HG03045 (cell line): ENCODE measurements at regions not wholly inside any gene's neighbourhood (a gene's known extent, or its start where the extent isn't known, plus 50 kb on each side); places are given as distances from the start of the nearest gene placed in this dataset.

Source experiments
- ATAC-seq: cut with Tn5 transposase; IDR thresholded peaks from one replicate; pipeline ENCODE4 v1.9.1; 2021; ENCODE audit warnings: mild to moderate bottlenecking, moderate library complexity; ENCODE audit not compliant: unreplicated experiment

- no peak for ATAC-seq
Measured at GRCh38 chr12:61846765-61847164, 413.4 kb upstream of the USP15 start.

- ATAC-seq = no peak
Measured at GRCh38 chr12:61848893-61849292, 411.3 kb upstream of the USP15 start.

DNA sequence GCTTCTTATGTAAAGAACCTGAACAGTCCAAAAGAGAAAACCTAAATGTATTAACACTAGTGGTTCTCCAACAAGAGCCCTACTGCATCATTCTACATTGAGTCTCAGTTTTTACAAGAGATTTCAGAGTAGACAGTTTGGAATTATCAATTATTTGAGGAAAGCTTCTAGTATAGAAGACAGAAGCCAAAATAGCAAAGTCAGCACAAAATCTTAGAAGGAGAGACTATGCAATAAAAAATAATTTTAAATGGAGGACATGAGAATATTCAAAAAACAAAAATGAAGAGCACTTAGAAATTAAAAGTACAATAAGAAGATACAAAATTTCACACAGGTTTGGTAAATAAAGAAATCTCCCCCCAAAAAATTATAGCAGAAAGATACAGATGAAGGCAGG is 406.3 kb upstream of the USP15 start:
- ATAC-seq = no peak

DNA sequence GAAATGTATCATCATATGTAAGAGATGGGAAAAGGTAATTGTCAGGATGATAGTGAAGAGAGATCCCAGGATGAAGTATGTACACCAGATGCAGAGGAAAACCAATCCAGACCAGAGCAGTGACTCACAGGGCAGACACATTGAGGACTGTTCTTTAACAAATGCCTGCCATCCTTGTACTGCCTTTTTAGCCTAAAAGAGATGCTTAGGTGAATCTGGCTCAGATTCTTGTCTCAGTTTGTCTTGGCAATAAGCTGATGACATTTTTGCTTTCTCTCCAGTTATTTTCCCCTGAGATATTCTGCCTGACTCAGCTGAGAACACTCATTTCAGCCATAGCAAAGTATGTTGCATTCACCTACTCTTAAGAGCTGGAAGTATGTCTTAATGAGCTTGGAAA is 405.3 kb upstream of the USP15 start:
- no peak for ATAC-seq

- no peak for ATAC-seq
Measured at GRCh38 chr12:61857968-61858367, 402.2 kb upstream of the USP15 start.

GRCh38 chr12:61860451-61860850 is 399.8 kb upstream of the USP15 start:
- ATAC-seq = no peak

GRCh38 chr12:61862986-61863385 is 397.2 kb upstream of the USP15 start:
- ATAC-seq = no peak

DNA sequence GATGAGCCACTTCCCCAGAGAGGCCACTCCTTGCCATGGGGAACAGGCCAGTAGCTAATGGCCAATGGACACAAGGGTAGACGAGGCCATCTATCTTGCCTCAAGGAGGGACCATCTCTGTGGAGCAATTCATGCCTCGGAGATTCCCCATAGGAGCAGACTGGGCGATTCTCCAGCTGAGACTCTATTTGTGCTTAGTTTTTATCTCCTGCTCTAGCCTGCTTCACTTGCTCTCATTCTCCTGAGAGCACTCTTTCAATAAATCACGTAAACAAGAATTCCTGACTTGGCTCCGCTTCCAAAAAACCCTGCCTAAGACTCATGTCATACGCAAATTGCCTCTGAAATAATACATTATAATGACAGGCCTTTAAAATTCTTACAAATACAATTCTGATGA is 396.4 kb upstream of the USP15 start:
- ATAC-seq = no peak

- no peak for ATAC-seq
Measured at GRCh38 chr12:61869796-61870195, 390.4 kb upstream of the USP15 start.

DNA sequence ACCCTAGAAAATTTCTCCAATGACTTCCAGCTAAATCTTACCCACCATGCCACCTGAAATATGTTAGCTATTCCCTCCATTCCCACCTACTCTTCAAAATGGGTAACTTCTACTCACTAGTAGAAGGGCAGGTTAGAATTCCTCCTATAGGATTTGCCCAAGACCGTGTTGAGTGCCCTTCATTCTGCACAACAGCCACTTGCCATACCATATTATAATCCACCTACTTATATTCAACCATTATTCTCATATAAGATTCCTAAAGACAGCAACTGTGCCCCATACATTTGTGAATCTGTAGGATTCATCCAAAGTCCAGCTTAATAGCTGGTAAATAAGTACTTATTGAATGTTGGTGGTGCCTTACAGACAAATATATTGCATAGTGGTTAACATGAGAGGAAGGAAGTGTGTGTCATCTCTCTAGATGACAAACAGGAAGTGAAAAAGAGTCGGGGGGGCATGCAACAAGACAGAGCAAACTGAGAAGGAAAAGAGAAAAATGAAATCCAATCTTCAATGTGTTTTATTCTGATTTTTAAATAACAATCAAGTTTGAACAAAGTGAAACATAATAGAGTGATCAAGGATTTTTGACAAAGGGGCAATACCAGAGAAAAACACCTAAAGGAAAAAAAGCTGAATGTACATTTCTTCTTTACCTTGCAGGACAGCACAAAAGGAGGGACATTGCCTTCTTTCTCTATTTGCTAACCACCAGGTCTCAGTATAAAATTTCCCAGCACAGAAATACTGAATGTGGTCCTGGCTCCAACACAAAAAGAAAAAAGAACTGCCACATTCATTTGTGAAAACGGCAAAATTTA is 389.3 kb upstream of the USP15 start:
- no peak for ATAC-seq

GRCh38 chr12:61871485-61871810 is 388.8 kb upstream of the USP15 start:
- ATAC-seq = no peak

DNA sequence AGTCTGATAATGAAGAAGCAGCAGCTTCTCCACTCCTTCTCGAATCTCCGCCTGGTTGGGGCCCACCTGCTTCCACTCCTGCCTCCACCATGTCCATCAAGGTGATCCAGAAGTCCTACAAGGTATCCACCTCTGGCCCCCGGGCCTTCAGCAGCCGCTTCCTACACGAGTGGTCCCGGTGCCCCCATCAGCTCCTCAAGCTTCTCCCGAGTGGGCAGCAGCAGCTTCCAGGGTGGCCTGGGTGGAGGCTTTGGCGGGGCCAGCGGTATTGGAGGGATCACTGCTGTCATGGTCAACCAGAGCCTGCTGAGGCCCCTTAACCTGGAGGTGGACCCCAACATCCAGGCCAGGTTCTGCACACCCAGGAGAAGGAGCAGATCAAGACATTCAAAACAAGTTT is 381.0 kb upstream of the USP15 start:
- no peak for ATAC-seq

GRCh38 chr12:61880186-61880585 is 380.0 kb upstream of the USP15 start:
- no peak for ATAC-seq

GRCh38 chr12:61891632-61892031 is 368.6 kb upstream of the USP15 start:
- no peak for ATAC-seq

GRCh38 chr12:61894168-61894567 is 366.0 kb upstream of the USP15 start:
- no peak for ATAC-seq

GRCh38 chr12:61896436-61896835 is 363.8 kb upstream of the USP15 start:
- no peak for ATAC-seq

DNA sequence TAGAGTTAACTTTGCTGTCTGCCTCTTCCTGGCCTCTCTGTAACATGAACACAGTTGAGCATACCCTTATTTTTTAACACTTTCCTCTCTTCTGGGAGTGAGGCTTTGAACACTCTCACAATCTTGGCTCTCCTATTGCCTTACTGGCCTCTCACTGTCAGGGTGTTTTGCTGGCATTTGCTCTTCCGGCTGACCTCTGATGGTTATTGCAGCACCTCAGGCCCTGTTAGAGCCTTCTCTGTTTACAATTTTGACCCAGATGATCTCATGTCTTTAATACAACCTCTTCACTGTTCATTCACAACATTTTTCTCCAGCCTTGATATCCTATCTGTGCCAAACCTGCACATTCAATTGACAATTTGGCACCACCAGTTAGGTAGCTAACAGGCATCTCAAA is 357.8 kb upstream of the USP15 start:
- no peak for ATAC-seq

DNA sequence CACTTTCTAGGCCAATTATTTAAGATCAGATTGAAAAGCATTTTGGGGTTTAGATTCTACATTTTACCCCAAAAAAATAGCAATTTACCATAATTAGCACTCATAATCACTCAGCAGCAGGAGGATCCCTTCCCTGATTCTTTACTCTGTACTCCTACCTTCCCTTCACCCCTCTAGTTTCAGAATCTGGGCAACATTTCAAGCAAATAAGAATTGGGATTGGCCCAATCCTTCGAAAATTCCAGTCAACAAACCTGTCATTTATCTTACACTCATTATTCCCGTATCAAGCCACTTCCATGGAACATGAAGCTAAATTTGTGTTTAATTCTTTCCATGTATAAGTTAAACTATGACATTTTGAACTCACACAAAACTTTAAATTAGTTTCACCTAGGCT is 349.1 kb upstream of the USP15 start:
- no peak for ATAC-seq

DNA sequence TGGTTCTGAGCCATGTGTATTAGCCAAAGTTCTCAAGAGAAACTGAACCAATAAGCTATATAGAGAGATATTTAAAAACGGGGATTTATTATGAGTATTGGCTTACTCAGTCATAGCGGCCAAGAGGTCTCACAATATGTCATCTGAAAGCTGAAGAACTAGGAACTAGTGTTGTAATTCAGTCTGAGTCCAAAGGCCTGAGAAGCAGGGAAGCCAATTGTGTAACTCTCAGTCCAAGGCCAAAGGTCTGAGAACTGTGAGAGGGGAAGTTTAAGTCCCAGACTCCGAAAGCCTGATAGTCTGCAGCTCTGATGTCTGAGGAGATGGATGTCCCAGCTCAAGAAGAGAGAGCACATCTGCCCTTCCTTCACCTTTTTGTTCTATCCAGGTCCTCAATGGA is 344.8 kb upstream of the USP15 start:
- no peak for ATAC-seq

GRCh38 chr12:61916831-61917230 is 343.4 kb upstream of the USP15 start:
- ATAC-seq = no peak

DNA sequence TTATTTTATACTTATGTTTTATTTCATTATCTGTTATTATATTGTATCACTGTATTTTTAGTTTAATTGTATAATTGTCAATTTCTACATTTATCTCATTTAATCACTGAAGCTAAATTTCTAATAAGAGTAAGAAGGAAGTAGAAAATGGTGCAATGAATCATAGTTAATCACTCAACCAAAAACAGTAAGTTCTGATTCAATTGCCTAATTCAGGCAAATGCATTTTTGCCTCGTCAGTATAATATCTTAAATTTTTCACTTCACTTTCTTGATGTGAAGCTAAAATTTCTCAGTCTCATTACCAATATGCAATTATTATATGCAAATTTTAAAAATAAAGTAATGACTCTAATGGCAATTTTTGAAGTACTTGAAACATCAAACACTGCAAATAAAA is 340.5 kb upstream of the USP15 start:
- no peak for ATAC-seq

DNA sequence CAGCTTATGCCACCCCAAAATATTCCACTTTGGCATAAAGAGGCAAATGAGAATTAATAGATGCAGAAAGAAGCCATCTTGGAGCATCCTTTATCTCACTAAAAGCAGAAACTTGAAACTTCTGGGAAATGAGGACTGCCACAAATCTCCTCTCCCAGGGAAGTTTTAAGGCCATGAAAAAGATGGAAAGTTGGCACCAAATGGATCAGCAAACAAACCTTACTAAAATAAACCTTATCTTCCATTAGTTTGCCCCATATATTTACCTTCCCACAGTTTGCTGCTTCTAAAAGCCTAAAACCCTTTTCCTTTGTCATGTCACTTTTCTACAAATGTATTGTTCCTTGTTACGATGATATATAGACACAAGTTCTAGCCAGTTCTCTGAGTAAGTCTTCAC is 340.0 kb upstream of the USP15 start:
- no peak for ATAC-seq

DNA sequence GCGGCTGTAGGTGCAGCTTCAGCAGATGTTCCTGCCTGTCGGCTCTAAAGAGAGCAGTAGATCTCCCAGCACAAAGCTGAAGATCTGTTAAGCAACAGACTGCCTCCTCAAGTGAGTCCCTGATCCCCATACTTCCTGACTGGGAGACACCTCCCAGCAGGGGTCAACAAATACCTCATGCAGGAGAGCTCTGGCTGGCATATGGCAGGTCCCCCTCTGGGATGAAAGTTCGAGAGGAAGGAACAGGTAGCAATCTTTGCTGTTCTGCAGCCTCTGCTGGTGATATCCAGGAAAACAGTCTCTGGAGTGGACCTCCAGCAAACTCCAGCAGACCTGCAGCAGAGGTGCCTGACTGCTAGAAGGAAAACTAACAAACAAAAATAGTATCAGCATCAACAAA is 337.1 kb upstream of the USP15 start:
- ATAC-seq = no peak
